HG03097 (cell line): ENCODE measurements at regions not wholly inside any gene's neighbourhood (a gene's known extent, or its start where the extent isn't known, plus 50 kb on each side); places are given as distances from the start of the nearest gene placed in this dataset.

Experiments used
- ATAC-seq: cut with Tn5 transposase; IDR thresholded peaks from one replicate; pipeline ENCODE4 v1.9.1; 2021; ENCODE audit not compliant: unreplicated experiment, low FRiP score

- ATAC-seq: no peak
These were observed 58.8 kb upstream of the ZNF804B start for GRCh38 chr7:88700725-88701124.

- ATAC-seq: no peak
These were observed 65.3 kb upstream of the ZNF804B start for GRCh38 chr7:88694207-88694606.

GRCh38 chr7:88693131-88693530 lies 66.4 kb upstream of the ZNF804B start:
- no peak for ATAC-seq

- no peak for ATAC-seq
These were observed 67.0 kb upstream of the ZNF804B start for GRCh38 chr7:88692493-88692892.

GRCh38 chr7:88689821-88690220 lies 69.7 kb upstream of the ZNF804B start:
- no peak for ATAC-seq

GRCh38 chr7:88688222-88688621 lies 71.3 kb upstream of the ZNF804B start:
- no peak for ATAC-seq

GRCh38 chr7:88686468-88687229 lies 72.9 kb upstream of the ZNF804B start:
- ATAC-seq: no peak

- no peak for ATAC-seq
These were observed 77.8 kb upstream of the ZNF804B start for GRCh38 chr7:88681682-88682081.

- ATAC-seq: no peak
These were observed 89.0 kb upstream of the ZNF804B start for GRCh38 chr7:88670536-88670935.

GRCh38 chr7:88669913-88670312 lies 89.6 kb upstream of the ZNF804B start:
- ATAC-seq: no peak

GRCh38 chr7:88668591-88668990 lies 90.9 kb upstream of the ZNF804B start:
- ATAC-seq: no peak

- ATAC-seq: no peak
These were observed 92.9 kb upstream of the ZNF804B start for GRCh38 chr7:88666626-88667025.

- no peak for ATAC-seq
These were observed 93.5 kb upstream of the ZNF804B start for GRCh38 chr7:88665892-88666514.

GRCh38 chr7:88664630-88665233 lies 94.8 kb upstream of the ZNF804B start:
- no peak for ATAC-seq

- no peak for ATAC-seq
These were observed 97.6 kb upstream of the ZNF804B start for GRCh38 chr7:88661921-88662320.

- no peak for ATAC-seq
These were observed 111.7 kb upstream of the ZNF804B start for GRCh38 chr7:88647825-88648224.

GRCh38 chr7:88638583-88638982 lies 120.9 kb upstream of the ZNF804B start:
- no peak for ATAC-seq

GRCh38 chr7:88637795-88638194 lies 121.7 kb upstream of the ZNF804B start:
- ATAC-seq: no peak

GRCh38 chr7:88635149-88635548 lies 124.4 kb upstream of the ZNF804B start:
- ATAC-seq: no peak

- ATAC-seq: no peak
These were observed 129.9 kb upstream of the ZNF804B start for GRCh38 chr7:88629559-88629958.

- ATAC-seq: peak; percentile 100
These were observed 131.0 kb upstream of the ZNF804B start for GRCh38 chr7:88628363-88629085.
